Loucy (cell line): ENCODE measurements at regions not wholly inside any gene's neighbourhood (a gene's known extent, or its start where the extent isn't known, plus 50 kb on each side); places are given as distances from the start of the nearest gene placed in this dataset.

Source experiments
- H2AFZ ChIP-seq: fragments of 200-600 bp; sonication (generic); 2 replicates; pipeline ENCODE4 v1.6.0; 2016; ENCODE audit warnings: antibody characterized with exemption, mild to moderate bottlenecking, low read length, moderate library complexity
- H3F3A ChIP-seq: fragments of 200-600 bp; 2 replicates; pipeline ENCODE4 v1.6.0; 2016; ENCODE audit warnings: antibody characterized with exemption, low read depth, mild to moderate bottlenecking
- H3K27me3 ChIP-seq: fragments of 200-600 bp; sonication (generic); 2 replicates; pipeline ENCODE4 v1.6.1; 2014; ENCODE audit warnings: low read length, mild to moderate bottlenecking; ENCODE audit not compliant: insufficient read depth, poor library complexity, severe bottlenecking
- H3K36me3 ChIP-seq: fragments of 200-600 bp; sonication (generic); 2 replicates; pipeline ENCODE4 v1.6.1; 2016; ENCODE audit warnings: low read length; ENCODE audit not compliant: insufficient read depth
- H3K4me1 ChIP-seq: fragments of 200-600 bp; sonication (generic); 2 replicates; pipeline ENCODE4 v1.5.1; 2014; ENCODE audit warnings: low read length, mild to moderate bottlenecking; ENCODE audit not compliant: insufficient read depth, poor library complexity, severe bottlenecking
- H3K4me2 ChIP-seq: fragments of 200-600 bp; sonication (generic); 2 replicates; pipeline ENCODE4 v1.6.0; 2014; ENCODE audit warnings: antibody characterized with exemption, low read length, low read depth, mild to moderate bottlenecking; ENCODE audit not compliant: poor library complexity, severe bottlenecking
- H3K4me3 ChIP-seq: fragments of 200-600 bp; sonication (generic); 2 replicates; pipeline ENCODE4 v1.5.1; 2014; ENCODE audit warnings: low read length, mild to moderate bottlenecking, mixed read lengths; ENCODE audit not compliant: poor library complexity, severe bottlenecking
- H3K79me2 ChIP-seq: fragments of 200-600 bp; sonication (generic); 2 replicates; pipeline ENCODE4 v1.6.1; 2014; ENCODE audit warnings: low read length; ENCODE audit not compliant: insufficient read depth
- H3K9ac ChIP-seq: fragments of 200-600 bp; sonication (generic); 2 replicates; pipeline ENCODE4 v1.6.0; 2014; ENCODE audit warnings: mild to moderate bottlenecking, low read depth, low read length, moderate library complexity; ENCODE audit not compliant: poor library complexity, severe bottlenecking
- H3K9me2 ChIP-seq: fragments of 200-600 bp; sonication (generic); replicated peaks from 2 replicates; pipeline ENCODE4 v1.6.1; 2016; ENCODE audit warnings: low read depth, low read length, mixed read lengths
- H3K9me3 ChIP-seq: fragments of 200-600 bp; sonication (generic); 2 replicates; pipeline ENCODE4 v1.6.1; 2014; ENCODE audit warnings: mild to moderate bottlenecking, antibody characterized with exemption, low read length, low read depth; ENCODE audit not compliant: insufficient read depth
- H4K20me1 ChIP-seq: fragments of 200-600 bp; sonication (generic); 2 replicates; pipeline ENCODE4 v1.6.0; 2014; ENCODE audit warnings: antibody characterized with exemption, low read length, mild to moderate bottlenecking; ENCODE audit not compliant: insufficient read depth, poor library complexity, severe bottlenecking
- CTCF ChIP-seq: fragments of 200-600 bp; sonication (generic); conservative IDR thresholded peaks from 2 replicates; pipeline ENCODE4 v1.5.1; 2014; ENCODE audit warnings: mild to moderate bottlenecking, antibody characterized with exemption, low read length
- EZH2phosphoT487 ChIP-seq: fragments of 200-600 bp; IDR thresholded peaks from 2 replicates; pipeline ENCODE4 v1.6.1; 2018; ENCODE audit warnings: antibody characterized with exemption, mild to moderate bottlenecking, moderate library complexity, borderline replicate concordance

GRCh38 chr10:52615756-52616394 lies 156.7 kb downstream of the MBL2 start:
- Histone ChIP-seq H3K9me2 (no peaks in the 10 kb centered on the region), H2AFZ (no peak overlapping the region), H3K36me3 (no peaks in the 10 kb centered on the region), H3K9ac (no peak overlapping the region), H3K27me3 (no peaks in the 10 kb centered on the region), H3F3A (no peaks in the 10 kb centered on the region), H3K4me2 (no peak overlapping the region), H3K9me3 (no peaks in the 10 kb centered on the region), H3K4me3 (no peak overlapping the region), H4K20me1 (no peaks in the 10 kb centered on the region), H3K4me1 (no peaks in the 10 kb centered on the region), H3K79me2 (no peaks in the 10 kb centered on the region)
- no peak for TF ChIP-seq CTCF

- Histone ChIP-seq H3K4me1 (no peaks in the 10 kb centered on the region), H3K27me3 (no peaks in the 10 kb centered on the region), H3K9ac (no peak overlapping the region), H3F3A (no peaks in the 10 kb centered on the region), H2AFZ (no peak overlapping the region), H3K9me2 (no peaks in the 10 kb centered on the region), H3K36me3 (no peaks in the 10 kb centered on the region), H3K79me2 (no peaks in the 10 kb centered on the region), H3K9me3 (no peaks in the 10 kb centered on the region), H4K20me1 (no peaks in the 10 kb centered on the region), H3K4me3 (no peak overlapping the region), H3K4me2 (no peak overlapping the region)
- TF ChIP-seq EZH2phosphoT487: no peak
- no peak for TF ChIP-seq CTCF
Observed at GRCh38 chr10:52616395-52616764, 156.2 kb downstream of the MBL2 start.

DNA sequence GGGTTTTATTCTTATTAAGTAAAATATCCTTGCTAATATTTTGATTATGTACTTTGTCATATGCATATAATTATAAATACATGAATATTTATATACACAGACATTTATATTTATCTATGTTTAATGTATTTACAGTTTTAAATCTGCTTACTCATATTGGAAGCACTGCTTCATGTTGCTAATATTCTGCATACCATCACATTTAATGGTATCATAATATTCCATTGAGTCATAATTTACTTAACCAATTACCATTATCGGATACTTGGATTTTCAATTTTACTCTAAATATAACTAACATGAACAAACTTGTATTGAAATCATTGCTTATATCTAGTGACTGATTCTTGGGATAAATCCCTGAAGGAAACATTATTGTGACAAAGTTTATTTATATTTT lies 155.2 kb downstream of the MBL2 start:
- Histone ChIP-seq H3K4me3 (no peak overlapping the region), H2AFZ (no peak overlapping the region), H3K36me3 (no peaks in the 10 kb centered on the region), H3K9ac (no peak overlapping the region), H3K27me3 (no peaks in the 10 kb centered on the region), H3K9me2 (no peaks in the 10 kb centered on the region), H3K4me2 (no peak overlapping the region), H4K20me1 (no peaks in the 10 kb centered on the region), H3K4me1 (no peaks in the 10 kb centered on the region), H3F3A (no peaks in the 10 kb centered on the region), H3K9me3 (no peaks in the 10 kb centered on the region), H3K79me2 (no peaks in the 10 kb centered on the region)
- TF ChIP-seq EZH2phosphoT487 (no peak), CTCF (no peak)
